ENCODE measurements at regions not wholly inside any gene's neighbourhood (a gene's known extent, or its start where the extent isn't known, plus 50 kb on each side); places are given as distances from the start of the nearest gene placed in this dataset.

- in situ Hi-C loops (cut with HindIII; ENCODE audit: low sequenced_read_pairs): no loop called here
- DNase-seq (ENCODE audit: low spot score): no peak
Measured at GRCh38 chr5:67453111-67453905, 256.7 kb upstream of the CD180 start.

GRCh38 chr5:67451640-67452279 is 255.2 kb upstream of the CD180 start:
- in situ Hi-C loops (cut with HindIII; ENCODE audit: low sequenced_read_pairs): no loop called here
- DNase-seq (ENCODE audit: low spot score): no peak

GRCh38 chr5:67447732-67448131 is 251.1 kb upstream of the CD180 start:
- in situ Hi-C loops (cut with HindIII; ENCODE audit: low sequenced_read_pairs): no loop called here
- no peak for DNase-seq (ENCODE audit: low spot score)

- no peak for DNase-seq (ENCODE audit: low spot score)
- in situ Hi-C loops (cut with HindIII; ENCODE audit: low sequenced_read_pairs): no loop called here
Measured at GRCh38 chr5:67437905-67438845, 241.6 kb upstream of the CD180 start.

GRCh38 chr5:67435032-67435431 is 238.4 kb upstream of the CD180 start:
- in situ Hi-C loops (cut with HindIII; ENCODE audit: low sequenced_read_pairs): no loop called here
- no peak for DNase-seq (ENCODE audit: low spot score)

GRCh38 chr5:67434466-67434865 is 237.9 kb upstream of the CD180 start:
- no peak for DNase-seq (ENCODE audit: low spot score)
- in situ Hi-C loops (cut with HindIII; ENCODE audit: low sequenced_read_pairs): no loop called here

- in situ Hi-C loops (cut with HindIII; ENCODE audit: low sequenced_read_pairs): no loop called here
- DNase-seq (ENCODE audit: low spot score): no peak
Measured at GRCh38 chr5:67432606-67433005, 236.0 kb upstream of the CD180 start.

GRCh38 chr5:67431191-67431590 is 234.6 kb upstream of the CD180 start:
- no peak for DNase-seq (ENCODE audit: low spot score)
- in situ Hi-C loops (cut with HindIII; ENCODE audit: low sequenced_read_pairs): no loop called here

- in situ Hi-C loops (cut with HindIII; ENCODE audit: low sequenced_read_pairs): no loop called here
- DNase-seq (ENCODE audit: low spot score): no peak
Measured at GRCh38 chr5:67427850-67428298, 231.3 kb upstream of the CD180 start.

GRCh38 chr5:67426961-67427849 is 230.6 kb upstream of the CD180 start:
- in situ Hi-C loops (cut with HindIII; ENCODE audit: low sequenced_read_pairs): no loop called here

GRCh38 chr5:67425514-67425913 is 228.9 kb upstream of the CD180 start:
- DNase-seq (ENCODE audit: low spot score): no peak
- in situ Hi-C loops (cut with HindIII; ENCODE audit: low sequenced_read_pairs): no loop called here

More at GRCh38 chr5:67426961-67427849, 230.6 kb upstream of the CD180 start:
- DNase-seq (ENCODE audit: low spot score): no peak

- DNase-seq (ENCODE audit: low spot score): no peak
- in situ Hi-C loops (cut with HindIII; ENCODE audit: low sequenced_read_pairs): no loop called here
Measured at GRCh38 chr5:67417839-67418238, 221.2 kb upstream of the CD180 start.

- in situ Hi-C loops (cut with HindIII; ENCODE audit: low sequenced_read_pairs): no loop called here
- DNase-seq (ENCODE audit: low spot score): no peak
Measured at GRCh38 chr5:67416986-67417385, 220.4 kb upstream of the CD180 start.

GRCh38 chr5:67416133-67416937 is 219.7 kb upstream of the CD180 start:
- in situ Hi-C loops (cut with HindIII; ENCODE audit: low sequenced_read_pairs): no loop called here
- DNase-seq (ENCODE audit: low spot score): no peak

- in situ Hi-C loops (cut with HindIII; ENCODE audit: low sequenced_read_pairs): no loop called here
- DNase-seq (ENCODE audit: low spot score): no peak
Measured at GRCh38 chr5:67414712-67415111, 218.1 kb upstream of the CD180 start.

- in situ Hi-C loops (cut with HindIII; ENCODE audit: low sequenced_read_pairs): no loop called here
- no peak for DNase-seq (ENCODE audit: low spot score)
Measured at GRCh38 chr5:67413721-67414120, 217.1 kb upstream of the CD180 start.

- in situ Hi-C loops (cut with HindIII; ENCODE audit: low sequenced_read_pairs): no loop called here
- DNase-seq (ENCODE audit: low spot score): no peak
Measured at GRCh38 chr5:67409126-67409777, 212.7 kb upstream of the CD180 start.

GRCh38 chr5:67407979-67408378 is 211.4 kb upstream of the CD180 start:
- in situ Hi-C loops (cut with HindIII; ENCODE audit: low sequenced_read_pairs): no loop called here
- no peak for DNase-seq (ENCODE audit: low spot score)
